Osteocyte (in vitro differentiated cells): ENCODE measurements at regions not wholly inside any gene's neighbourhood (a gene's known extent, or its start where the extent isn't known, plus 50 kb on each side); places are given as distances from the start of the nearest gene placed in this dataset.

ENCODE experiments used
- DNase-seq: peaks from one replicate; pipeline ENCODE4 v3.0.0; 2021; ENCODE audit warnings: mixed read lengths; ENCODE audit not compliant: unreplicated experiment; ENCODE audit errors: extremely low spot score
- H3K27ac Mint-ChIP-seq: one replicate; pipeline ENCODE4 v1.8.0; 2021; ENCODE audit warnings: mild to moderate bottlenecking, mixed read lengths; ENCODE audit not compliant: unreplicated experiment
- H3K27me3 Mint-ChIP-seq: one replicate; pipeline ENCODE4 v1.8.0; 2021; ENCODE audit warnings: mixed read lengths; ENCODE audit not compliant: unreplicated experiment
- H3K36me3 Mint-ChIP-seq: one replicate; pipeline ENCODE4 v1.8.0; 2021; ENCODE audit warnings: mixed read lengths; ENCODE audit not compliant: unreplicated experiment
- H3K4me1 Mint-ChIP-seq: one replicate; pipeline ENCODE4 v1.8.0; 2021; ENCODE audit warnings: mixed read lengths; ENCODE audit not compliant: unreplicated experiment
- H3K4me3 Mint-ChIP-seq: one replicate; pipeline ENCODE4 v1.8.0; 2021; ENCODE audit warnings: mild to moderate bottlenecking, moderate library complexity, mixed read lengths; ENCODE audit not compliant: unreplicated experiment
- H3K9me3 Mint-ChIP-seq: one replicate; pipeline ENCODE4 v1.8.0; 2021; ENCODE audit warnings: mixed read lengths; ENCODE audit not compliant: unreplicated experiment
- TF ChIP-seq, protein P1 (sequence below): fragments of 200-600 bp; sonication (generic); IDR thresholded peaks from 2 replicates; pipeline ENCODE4 v1.5.0; 2021; ENCODE audit warnings: antibody characterized with exemption, mild to moderate bottlenecking, moderate library complexity

DNA sequence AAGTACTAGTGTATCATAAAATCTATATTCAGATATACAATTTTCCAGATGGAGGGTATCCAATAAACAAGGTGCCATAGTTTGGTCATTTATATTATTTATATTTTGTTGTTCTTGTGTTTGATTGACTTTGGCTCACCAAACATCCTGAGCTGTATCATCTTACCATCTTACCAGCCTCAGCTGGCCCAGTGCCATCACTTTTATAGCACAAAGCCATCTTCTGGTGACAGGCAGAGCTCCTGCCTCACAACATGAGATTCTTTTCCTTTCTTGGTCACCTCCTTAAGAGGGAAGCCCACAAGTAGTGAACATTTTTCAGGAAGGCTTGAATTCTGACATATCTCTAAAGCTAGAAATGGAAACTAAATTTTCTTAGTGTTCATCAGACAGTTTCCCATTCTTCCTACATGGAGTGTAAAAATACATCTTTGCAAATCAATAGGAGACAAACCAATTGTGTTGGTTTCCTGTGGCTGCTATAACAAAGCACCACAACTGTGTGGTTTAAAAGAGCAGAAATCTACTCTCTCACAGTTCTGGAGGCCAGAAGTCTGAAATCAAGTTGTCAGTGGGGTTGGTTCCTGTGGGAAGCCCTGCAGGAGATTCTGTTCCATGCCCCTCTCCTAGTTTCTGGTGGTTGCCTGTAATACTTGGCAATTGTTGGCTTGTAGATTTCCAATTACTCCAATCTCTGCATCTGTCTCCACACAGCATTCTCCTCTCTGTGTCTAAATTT lies 341.8 kb downstream of the MAN2A1 start:
- TF ChIP-seq, protein P1, sequence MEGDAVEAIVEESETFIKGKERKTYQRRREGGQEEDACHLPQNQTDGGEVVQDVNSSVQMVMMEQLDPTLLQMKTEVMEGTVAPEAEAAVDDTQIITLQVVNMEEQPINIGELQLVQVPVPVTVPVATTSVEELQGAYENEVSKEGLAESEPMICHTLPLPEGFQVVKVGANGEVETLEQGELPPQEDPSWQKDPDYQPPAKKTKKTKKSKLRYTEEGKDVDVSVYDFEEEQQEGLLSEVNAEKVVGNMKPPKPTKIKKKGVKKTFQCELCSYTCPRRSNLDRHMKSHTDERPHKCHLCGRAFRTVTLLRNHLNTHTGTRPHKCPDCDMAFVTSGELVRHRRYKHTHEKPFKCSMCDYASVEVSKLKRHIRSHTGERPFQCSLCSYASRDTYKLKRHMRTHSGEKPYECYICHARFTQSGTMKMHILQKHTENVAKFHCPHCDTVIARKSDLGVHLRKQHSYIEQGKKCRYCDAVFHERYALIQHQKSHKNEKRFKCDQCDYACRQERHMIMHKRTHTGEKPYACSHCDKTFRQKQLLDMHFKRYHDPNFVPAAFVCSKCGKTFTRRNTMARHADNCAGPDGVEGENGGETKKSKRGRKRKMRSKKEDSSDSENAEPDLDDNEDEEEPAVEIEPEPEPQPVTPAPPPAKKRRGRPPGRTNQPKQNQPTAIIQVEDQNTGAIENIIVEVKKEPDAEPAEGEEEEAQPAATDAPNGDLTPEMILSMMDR, result no peak
- Mint-ChIP-seq H3K27ac (no peak overlapping the region), H3K4me1 (peaks cover 11% of the 10 kb centered on the region), H3K9me3 (no peaks in the 10 kb centered on the region), H3K36me3 (no peaks in the 10 kb centered on the region), H3K27me3 (no peaks in the 10 kb centered on the region), H3K4me3 (no peak overlapping the region)
- DNase-seq, result no peak

DNA sequence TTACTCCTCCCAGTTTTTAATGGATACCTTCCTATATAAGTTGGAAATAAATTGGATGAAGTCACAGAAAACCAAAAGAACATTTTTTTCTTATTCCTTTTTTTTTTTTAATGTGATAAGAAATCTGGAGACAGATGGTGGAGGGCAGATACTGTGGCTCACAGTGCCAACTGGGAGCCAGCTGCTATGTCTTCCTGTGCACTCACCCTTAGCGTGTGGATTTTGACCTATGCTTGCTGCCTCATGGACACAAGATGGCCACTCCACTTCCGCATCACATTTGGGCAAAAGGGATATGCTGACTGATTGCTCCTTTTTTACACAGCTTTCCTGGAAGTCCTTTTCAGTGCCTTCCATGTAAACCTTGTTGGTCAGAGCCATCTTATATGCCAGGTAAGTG lies 342.6 kb downstream of the MAN2A1 start:
- Mint-ChIP-seq H3K9me3 (no peaks in the 10 kb centered on the region), H3K27ac (no peak overlapping the region), H3K4me3 (no peak overlapping the region), H3K27me3 (no peaks in the 10 kb centered on the region), H3K36me3 (no peaks in the 10 kb centered on the region), H3K4me1 (peaks cover 11% of the 10 kb centered on the region)
- TF ChIP-seq, protein P1, result no peak
- DNase-seq, result no peak

DNA sequence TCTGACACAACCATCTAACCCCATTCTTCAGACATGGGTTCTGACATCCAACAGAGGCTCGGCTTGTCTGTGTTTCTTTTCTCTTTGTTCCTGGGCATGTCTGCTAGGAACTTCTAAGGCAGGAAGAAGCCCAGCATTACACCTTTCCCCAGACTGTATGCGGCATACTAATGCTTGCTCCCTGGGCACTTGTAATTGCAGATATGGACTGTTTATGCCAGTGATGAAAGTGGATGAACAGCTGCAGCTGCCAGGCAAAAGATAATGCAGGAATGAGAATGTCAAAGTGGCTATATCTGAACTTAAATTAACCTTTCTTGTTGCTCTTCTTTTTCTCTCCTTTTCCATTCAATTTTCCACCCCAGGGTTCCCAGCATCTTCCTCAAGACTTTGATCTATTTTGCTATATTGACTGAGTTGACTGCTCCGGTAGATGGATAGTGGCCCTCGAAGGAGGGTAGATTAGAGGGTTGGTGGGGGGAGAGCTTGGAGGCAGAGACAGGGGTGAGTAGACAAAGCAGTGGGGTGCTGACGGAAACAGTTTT lies 344.4 kb downstream of the MAN2A1 start:
- DNase-seq, result no peak
- H3K9me3 Mint-ChIP-seq, result no peaks in the 10 kb centered on the region
- no peaks in the 10 kb centered on the region for H3K36me3 Mint-ChIP-seq
- H3K27ac Mint-ChIP-seq, result no peak overlapping the region
- H3K27me3 Mint-ChIP-seq, result no peaks in the 10 kb centered on the region
- TF ChIP-seq, protein P1, result no peak
- H3K4me1 Mint-ChIP-seq, result peaks cover 3% of the 10 kb centered on the region
- H3K4me3 Mint-ChIP-seq, result no peak overlapping the region

DNA sequence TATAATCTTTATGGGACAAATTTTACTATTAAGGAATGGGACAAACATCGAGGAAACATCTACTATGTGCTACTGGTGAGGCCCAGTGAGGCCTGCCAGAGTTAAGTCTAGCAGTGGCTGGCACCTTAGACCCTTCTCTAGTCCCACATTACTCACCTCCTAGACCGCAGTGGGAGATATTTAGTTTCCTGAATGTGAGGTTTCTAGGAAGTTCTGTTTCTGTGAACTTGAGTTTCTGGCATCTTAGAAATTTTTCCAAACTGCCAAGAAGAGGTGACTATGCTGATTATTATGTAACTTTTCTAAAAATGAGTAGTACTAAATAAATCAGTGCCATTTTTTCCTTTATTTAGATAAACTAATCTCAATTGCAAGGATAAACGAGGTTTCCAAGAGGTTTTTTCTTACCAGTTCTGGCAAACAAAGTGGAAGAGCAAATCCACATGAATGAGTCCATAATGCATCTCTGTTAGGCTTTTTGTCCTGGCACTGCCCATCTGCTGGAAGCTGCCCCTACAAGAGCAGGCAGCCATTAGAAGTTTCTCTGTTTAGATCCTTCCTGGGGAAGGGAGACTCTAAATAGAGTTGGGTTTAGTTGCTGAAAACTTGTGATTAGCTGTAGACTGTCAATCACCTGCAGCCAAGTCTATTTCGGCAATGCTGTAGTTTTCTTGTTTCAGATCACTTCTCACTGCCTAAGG lies 348.7 kb downstream of the MAN2A1 start:
- H3K4me3 Mint-ChIP-seq, result no peak overlapping the region
- TF ChIP-seq, protein P1, result no peak
- no peak for DNase-seq
- no peaks in the 10 kb centered on the region for H3K27me3 Mint-ChIP-seq
- H3K27ac Mint-ChIP-seq, result no peak overlapping the region
- H3K36me3 Mint-ChIP-seq, result peaks cover 5% of the 10 kb centered on the region
- no peaks in the 10 kb centered on the region for H3K4me1 Mint-ChIP-seq
- peaks cover 24% of the 10 kb centered on the region for H3K9me3 Mint-ChIP-seq

DNA sequence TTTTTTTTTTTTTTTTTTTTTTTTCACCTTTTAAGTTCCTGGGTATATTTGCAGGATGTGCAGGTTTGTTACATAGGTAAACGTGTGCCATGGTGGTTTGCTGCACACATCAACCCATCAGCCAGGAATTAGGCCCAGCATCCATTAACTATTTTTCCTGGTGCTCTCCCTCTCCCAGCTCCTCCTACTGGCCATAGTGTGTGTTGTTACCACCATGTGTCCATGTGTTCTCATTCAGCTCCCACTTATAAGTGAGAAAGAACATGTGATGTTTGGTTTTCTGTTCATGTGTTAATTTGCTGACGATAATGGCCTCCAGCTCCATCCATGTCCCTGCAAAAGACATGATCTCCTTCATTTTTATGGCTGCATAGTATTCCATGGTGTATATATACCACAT lies 350.5 kb downstream of the MAN2A1 start:
- Mint-ChIP-seq H3K4me1 (no peaks in the 10 kb centered on the region), H3K4me3 (no peak overlapping the region), H3K36me3 (peaks cover 9% of the 10 kb centered on the region), H3K27ac (no peak overlapping the region), H3K27me3 (no peaks in the 10 kb centered on the region), H3K9me3 (peaks cover 37% of the 10 kb centered on the region)
- TF ChIP-seq, protein P1, result no peak
- no peak for DNase-seq
